ENCODE measurements at regions not wholly inside any gene's neighbourhood (a gene's known extent, or its start where the extent isn't known, plus 50 kb on each side); places are given as distances from the start of the nearest gene placed in this dataset.

GRCh38 chr13:74860789-74861188 lies 621.2 kb downstream of the TBC1D4 start:
- Histone ChIP-seq H3K4me2 (no peak overlapping the region), H3K27ac (no peak overlapping the region), H4K20me1 (ENCODE audit: insufficient read depth) (no peaks in the 10 kb centered on the region), H3K36me3 (ENCODE audit: insufficient read depth) (no peaks in the 10 kb centered on the region), H3K4me1 (ENCODE audit: low read depth, poor library complexity, severe bottlenecking) (no peaks in the 10 kb centered on the region), H3K4me3 (IDR thresholded peaks at IDR 0.05; ENCODE audit: insufficient read depth, low read depth, low read length) (no peak overlapping the region), H3K27me3 (ENCODE audit: insufficient read depth, low read depth) (no peaks in the 10 kb centered on the region), H3K9ac (no peak overlapping the region), H2AFZ (ENCODE audit: low read depth) (no peak overlapping the region), H3K79me2 (ENCODE audit: insufficient read depth, low read depth) (no peaks in the 10 kb centered on the region)
- no peak for TF ChIP-seq CTCF (conservative IDR thresholded peaks at IDR 0.05; ENCODE audit: low read depth, low read length)

GRCh38 chr13:74850893-74851292 lies 631.1 kb downstream of the TBC1D4 start:
- Histone ChIP-seq H2AFZ (ENCODE audit: low read depth) (no peak overlapping the region), H3K4me1 (ENCODE audit: low read depth, poor library complexity, severe bottlenecking) (no peaks in the 10 kb centered on the region), H3K9ac (no peak overlapping the region), H3K27ac (no peak overlapping the region), H3K36me3 (ENCODE audit: insufficient read depth) (no peaks in the 10 kb centered on the region), H3K4me2 (no peak overlapping the region), H3K4me3 (IDR thresholded peaks at IDR 0.05; ENCODE audit: insufficient read depth, low read depth, low read length) (no peak overlapping the region), H3K27me3 (ENCODE audit: insufficient read depth, low read depth) (no peaks in the 10 kb centered on the region), H3K79me2 (ENCODE audit: insufficient read depth, low read depth) (no peaks in the 10 kb centered on the region), H4K20me1 (ENCODE audit: insufficient read depth) (no peaks in the 10 kb centered on the region)
- TF ChIP-seq CTCF (conservative IDR thresholded peaks at IDR 0.05; ENCODE audit: low read depth, low read length), result no peak

- H3K4me2 ChIP-seq, result no peak overlapping the region
- no peak overlapping the region for H3K27ac ChIP-seq
- H3K36me3 ChIP-seq (ENCODE audit: insufficient read depth), result no peaks in the 10 kb centered on the region
- no peaks in the 10 kb centered on the region for H3K4me1 ChIP-seq (ENCODE audit: low read depth, poor library complexity, severe bottlenecking)
- H4K20me1 ChIP-seq (ENCODE audit: insufficient read depth), result no peaks in the 10 kb centered on the region
- no peak overlapping the region for H2AFZ ChIP-seq (ENCODE audit: low read depth)
- H3K79me2 ChIP-seq (ENCODE audit: insufficient read depth, low read depth), result no peaks in the 10 kb centered on the region
- no peak overlapping the region for H3K4me3 ChIP-seq (IDR thresholded peaks at IDR 0.05; ENCODE audit: insufficient read depth, low read depth, low read length)
- H3K9ac ChIP-seq, result no peak overlapping the region
- TF ChIP-seq CTCF (conservative IDR thresholded peaks at IDR 0.05; ENCODE audit: low read depth, low read length), result no peak
- H3K27me3 ChIP-seq (ENCODE audit: insufficient read depth, low read depth), result no peaks in the 10 kb centered on the region
These were observed 634.0 kb downstream of the TBC1D4 start for GRCh38 chr13:74847966-74848365.

- no peaks in the 10 kb centered on the region for H3K79me2 ChIP-seq (ENCODE audit: insufficient read depth, low read depth)
- no peak overlapping the region for H2AFZ ChIP-seq (ENCODE audit: low read depth)
- no peak for TF ChIP-seq CTCF (conservative IDR thresholded peaks at IDR 0.05; ENCODE audit: low read depth, low read length)
These were observed 636.2 kb downstream of the TBC1D4 start for GRCh38 chr13:74845806-74846205.

More at GRCh38 chr13:74845806-74846205, 636.2 kb downstream of the TBC1D4 start:
- Histone ChIP-seq H3K4me1 (ENCODE audit: low read depth, poor library complexity, severe bottlenecking) (no peaks in the 10 kb centered on the region), H3K27ac (no peak overlapping the region), H3K4me2 (no peak overlapping the region), H3K36me3 (ENCODE audit: insufficient read depth) (no peaks in the 10 kb centered on the region), H3K4me3 (IDR thresholded peaks at IDR 0.05; ENCODE audit: insufficient read depth, low read depth, low read length) (no peak overlapping the region), H4K20me1 (ENCODE audit: insufficient read depth) (no peaks in the 10 kb centered on the region), H3K9ac (no peak overlapping the region), H3K27me3 (ENCODE audit: insufficient read depth, low read depth) (no peaks in the 10 kb centered on the region)

Measured in KMS-11 (cell line).